ENCODE measurements at regions not wholly inside any gene's neighbourhood (a gene's known extent, or its start where the extent isn't known, plus 50 kb on each side); places are given as distances from the start of the nearest gene placed in this dataset.

DNA sequence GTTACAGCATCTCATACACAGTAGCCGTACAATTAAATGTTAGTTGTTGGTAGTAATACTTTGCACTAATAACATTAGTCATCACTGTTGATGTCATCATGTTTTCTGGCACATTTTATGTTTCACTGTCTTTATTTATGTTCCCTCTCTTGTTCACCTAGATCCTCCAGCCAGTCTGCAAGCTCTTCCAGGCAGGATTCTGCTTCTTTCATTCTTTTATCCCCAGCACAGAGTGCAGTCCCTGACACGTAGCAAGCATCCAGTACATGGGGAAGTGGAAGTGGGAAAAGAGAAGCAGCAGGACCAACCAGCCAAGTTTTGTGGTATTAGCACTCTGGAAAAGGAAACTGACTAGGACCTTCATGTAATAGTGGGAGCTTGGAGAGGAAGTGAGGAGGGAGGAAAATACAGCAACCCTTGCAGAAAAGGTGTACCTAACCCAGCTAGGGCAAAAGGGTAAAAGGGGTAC lies 89.7 kb upstream of the SLC44A1 start:
- Histone ChIP-seq H3K27me3 (ENCODE audit: control insufficient read depth in 2 of 2, insufficient read depth in 2 of 2, low read length in 2 of 2) (no peaks in the 10 kb centered on the region), H3K36me3 (ENCODE audit: control insufficient read depth in 2 of 2, extremely low read depth in 1 of 2, insufficient read depth in 2 of 2, low read length in 2 of 2) (no peaks in the 10 kb centered on the region), H3K4me2 (ENCODE audit: insufficient read depth, low read length) (no peak overlapping the region), H3K4me1 (ENCODE audit: control insufficient read depth, extremely low read depth, insufficient read depth, low read length) (no peaks in the 10 kb centered on the region), H3K9me1 (replicated peaks; ENCODE audit: control insufficient read depth, extremely low read depth, insufficient read depth, low read length) (no peaks in the 10 kb centered on the region), H3K27ac (ENCODE audit: insufficient read depth, low read depth, low read length) (no peak overlapping the region), H3K9ac (replicated peaks; ENCODE audit: extremely low read depth, insufficient read depth, low read length) (no peak overlapping the region), H2AFZ (ENCODE audit: low read depth, low read length) (peak overlapping the region; percentile 1), H3K4me3 (replicated peaks in 1 of 3; ENCODE audit: insufficient read depth in 1 of 3, low read depth in 1 of 3, low read length in 3 of 3) (no peak overlapping the region), H4K20me1 (replicated peaks; ENCODE audit: control insufficient read depth, extremely low read depth, insufficient read depth, low read length) (no peaks in the 10 kb centered on the region), H3K9me3 (replicated peaks; ENCODE audit: control insufficient read depth, insufficient read depth, low read length) (no peaks in the 10 kb centered on the region), H3K79me2 (ENCODE audit: control insufficient read depth, insufficient read depth, low read length) (no peaks in the 10 kb centered on the region)
- TF ChIP-seq CTCF (IDR thresholded peaks at IDR 0.05; ENCODE audit: extremely low read depth in 1 of 2, insufficient read depth in 1 of 2, low read depth in 1 of 2, low read length in 2 of 2) (no peak), FOS (IDR thresholded peaks at IDR 0.05; ENCODE audit: borderline replicate concordance, insufficient read depth, low read length) (peak; percentile 18)
- intact Hi-C loops (cut with micrococcal nuclease) (no loop called here), dilution Hi-C loops (cut with MboI; ENCODE audit: extremely low pct_ligation_motif_present, low sequenced_read_pairs) (no loop called here)
- no TSS peak for BruUV-seq (replicated peaks)
- ChIA-PET POLR2A (interaction anchor here (0.7 kb wide), 1 partner anchor 15 kb away, joined by 3 read pairs; no protein-coding TSS in a partner anchor), CTCF (interaction anchor here (1.0 to 3.3 kb wide), 5 partner anchors 16 to 325 kb away, joined by 3 to 52 read pairs (median 5); partner anchors contain the start of gene ABCA1)
- DNase-seq (ENCODE audit: low read depth, low spot score) = peak; percentile 15
- peak; percentile 40 for FAIRE-seq

- H3K4me1 ChIP-seq (ENCODE audit: control insufficient read depth, extremely low read depth, insufficient read depth, low read length) = no peaks in the 10 kb centered on the region
- no peak for TF ChIP-seq POLR2A (IDR thresholded peaks at IDR 0.05; ENCODE audit: low read depth, low read length)
- no peak for TF ChIP-seq GATA2 (IDR thresholded peaks at IDR 0.05; ENCODE audit: insufficient read depth, insufficient read length, low read depth, low read length)
- TF ChIP-seq MAX (IDR thresholded peaks at IDR 0.05; ENCODE audit: insufficient read depth, insufficient read length) = no peak
- TF ChIP-seq CTCF (IDR thresholded peaks at IDR 0.05; ENCODE audit: extremely low read depth in 1 of 2, insufficient read depth in 1 of 2, low read depth in 1 of 2, low read length in 2 of 2) = peak; percentile 22 to 40
- TF ChIP-seq EZH2 (IDR thresholded peaks at IDR 0.05; ENCODE audit: borderline replicate concordance, low read depth, low read length, severe bottlenecking) = no peak
- no peak for TF ChIP-seq MYC (IDR thresholded peaks at IDR 0.05; ENCODE audit: low read depth, low read length)
- no TSS peak for BruUV-seq (replicated peaks)
- no peak overlapping the region for H3K4me3 ChIP-seq (replicated peaks in 1 of 3; ENCODE audit: insufficient read depth in 1 of 3, low read depth in 1 of 3, low read length in 3 of 3)
- H3K4me2 ChIP-seq (ENCODE audit: insufficient read depth, low read length) = no peak overlapping the region
- H2AFZ ChIP-seq (ENCODE audit: low read depth, low read length) = no peak overlapping the region
- no peaks in the 10 kb centered on the region for H3K36me3 ChIP-seq (ENCODE audit: control insufficient read depth in 2 of 2, extremely low read depth in 1 of 2, insufficient read depth in 2 of 2, low read length in 2 of 2)
- no peaks in the 10 kb centered on the region for H3K9me1 ChIP-seq (replicated peaks; ENCODE audit: control insufficient read depth, extremely low read depth, insufficient read depth, low read length)
- H4K20me1 ChIP-seq (replicated peaks; ENCODE audit: control insufficient read depth, extremely low read depth, insufficient read depth, low read length) = no peaks in the 10 kb centered on the region
- H3K27me3 ChIP-seq (ENCODE audit: control insufficient read depth in 2 of 2, insufficient read depth in 2 of 2, low read length in 2 of 2) = no peaks in the 10 kb centered on the region
- H3K79me2 ChIP-seq (ENCODE audit: control insufficient read depth, insufficient read depth, low read length) = no peaks in the 10 kb centered on the region
- POLR2A ChIA-PET = no interaction called here
- peak; percentile 63 for DNase-seq (ENCODE audit: low read depth, low spot score)
- H3K27ac ChIP-seq (ENCODE audit: insufficient read depth, low read depth, low read length) = no peak overlapping the region
- H3K9ac ChIP-seq (replicated peaks; ENCODE audit: extremely low read depth, insufficient read depth, low read length) = no peak overlapping the region
- CTCF ChIA-PET = interaction anchor here (1.0 to 3.3 kb wide), 5 partner anchors 230 to 376 kb away, joined by 4 to 52 read pairs (median 11); partner anchors contain the start of gene ABCA1
- dilution Hi-C loops (cut with MboI; ENCODE audit: extremely low pct_ligation_motif_present, low sequenced_read_pairs) = no loop called here
- no peaks in the 10 kb centered on the region for H3K9me3 ChIP-seq (replicated peaks; ENCODE audit: control insufficient read depth, insufficient read depth, low read length)
- intact Hi-C loops (cut with micrococcal nuclease) = loop anchor here (1.0 kb wide), 4 partner anchors 231 to 377 kb away; no protein-coding TSS in a partner anchor
- peak; percentile 67 for FAIRE-seq
Observed at GRCh38 chr9:105157171-105157583, 87.3 kb upstream of the SLC44A1 start.

Measured in endothelial cell of umbilical vein (primary cell).